GM20000 (cell line): ENCODE measurements at regions not wholly inside any gene's neighbourhood (a gene's known extent, or its start where the extent isn't known, plus 50 kb on each side); places are given as distances from the start of the nearest gene placed in this dataset.
"Not testable (repeated sequence)": the region's sequence is repeated elsewhere in the genome, so short reads cannot be mapped to it uniquely, and the experiment has no call there.

ENCODE experiments used
- DNase-seq: peaks from one replicate; pipeline ENCODE4 v3.0.0; 2012; ENCODE audit warnings: low spot score
- CTCF ChIP-seq: IDR thresholded peaks from 2 replicates; pipeline ENCODE4 v1.5.1; 2012; ENCODE audit warnings: mild to moderate bottlenecking, control low read depth; ENCODE audit errors: extremely low read depth, missing control alignments

- TF ChIP-seq CTCF = no peak
- DNase-seq = no peak
These were observed 1253.0 kb downstream of the TYW1 start for GRCh38 chr7:68249611-68250010.

DNA sequence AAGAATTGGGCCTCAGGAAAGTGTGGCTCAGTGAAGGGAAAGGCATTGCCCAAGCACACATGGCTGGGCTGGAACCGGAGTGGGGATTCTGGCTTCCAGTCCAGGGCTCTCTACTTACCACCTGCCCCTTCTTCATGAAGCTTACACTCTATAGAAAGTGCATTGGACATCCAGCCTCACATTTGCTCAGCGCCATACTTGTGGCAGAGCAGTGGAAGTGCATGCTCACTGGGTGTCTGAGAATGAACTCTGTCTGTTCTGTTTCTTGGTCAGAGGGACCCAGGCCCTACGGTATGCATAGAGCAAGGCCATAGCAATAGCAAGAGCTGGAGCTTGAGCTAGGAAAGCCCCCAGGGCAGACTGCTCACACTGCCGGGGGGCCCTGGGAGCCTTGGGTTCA is 1253.5 kb downstream of the TYW1 start:
- DNase-seq = no peak
- TF ChIP-seq CTCF = no peak

GRCh38 chr7:68254815-68255214 is 1258.2 kb downstream of the TYW1 start:
- not testable (repeated sequence) for DNase-seq

GRCh38 chr7:68256295-68256694 is 1259.7 kb downstream of the TYW1 start:
- no peak for TF ChIP-seq CTCF
- no peak for DNase-seq

DNA sequence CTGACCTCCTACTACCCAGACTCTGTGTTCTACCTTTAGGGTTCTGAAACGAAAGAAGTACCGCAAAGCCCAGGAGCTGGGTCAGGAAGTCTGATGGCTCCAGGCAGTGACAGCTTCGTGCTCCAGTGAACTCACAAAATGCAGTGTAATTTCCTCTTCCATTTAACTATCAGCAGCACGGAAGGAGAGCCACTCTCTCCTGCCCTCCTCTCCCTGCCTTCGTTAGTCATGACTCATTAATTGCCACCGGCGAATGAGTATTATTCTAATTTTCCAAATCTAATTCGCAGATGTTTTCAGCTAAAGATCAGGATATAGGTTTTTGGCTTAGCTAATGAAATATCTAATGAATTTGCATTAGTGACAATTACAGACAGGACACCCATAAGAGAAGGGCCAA is 1262.0 kb downstream of the TYW1 start:
- no peak for TF ChIP-seq CTCF
- no peak for DNase-seq

GRCh38 chr7:68265258-68265657 is 1268.6 kb downstream of the TYW1 start:
- no peak for DNase-seq

GRCh38 chr7:68266004-68266579 is 1269.5 kb downstream of the TYW1 start:
- no peak for TF ChIP-seq CTCF
- no peak for DNase-seq

More at GRCh38 chr7:68265258-68265657, 1268.6 kb downstream of the TYW1 start:
- TF ChIP-seq CTCF = no peak

DNA sequence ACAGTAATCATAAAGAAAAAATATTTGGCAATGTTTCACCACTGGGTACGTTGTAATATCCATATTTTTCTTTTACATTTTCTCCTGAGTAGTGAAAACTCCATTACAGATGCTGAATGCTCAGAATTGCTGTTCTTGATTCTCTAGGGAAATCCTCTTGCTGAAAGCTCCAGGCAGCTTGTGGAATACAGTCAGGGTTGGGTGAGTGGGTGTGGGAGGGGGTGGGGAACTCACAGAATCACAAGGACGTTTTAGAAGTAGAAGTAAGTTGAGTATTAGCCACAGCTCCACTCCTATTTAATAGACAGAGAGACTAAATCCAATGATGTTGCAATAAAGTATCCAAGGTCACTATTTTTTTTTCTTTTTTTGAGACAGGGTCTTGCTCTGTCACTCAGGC is 1270.9 kb downstream of the TYW1 start:
- TF ChIP-seq CTCF = no peak
- DNase-seq = no peak
